ENCODE measurements at regions not wholly inside any gene's neighbourhood (a gene's known extent, or its start where the extent isn't known, plus 50 kb on each side); places are given as distances from the start of the nearest gene placed in this dataset.

DNA sequence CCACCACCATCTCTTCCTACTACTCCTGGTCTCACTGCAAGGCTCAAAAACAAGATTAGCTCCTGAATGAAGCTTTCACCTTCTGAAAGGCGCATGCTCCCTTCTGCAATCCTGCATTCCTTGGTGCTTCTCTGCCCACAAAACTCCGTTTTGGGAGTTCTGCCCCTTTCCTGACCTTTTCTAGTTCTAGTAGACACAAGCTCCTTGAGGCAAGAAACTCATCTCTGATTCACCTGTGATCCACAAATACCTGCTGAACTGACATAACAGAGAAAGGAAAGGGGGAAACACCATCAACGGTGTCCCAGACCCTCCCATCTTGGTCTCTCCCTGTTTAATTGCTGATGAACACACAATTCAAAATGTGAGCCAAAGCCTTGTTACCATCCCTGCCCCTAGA, 64.0 kb upstream of the EGR2 start:
- TF ChIP-seq, protein P1, sequence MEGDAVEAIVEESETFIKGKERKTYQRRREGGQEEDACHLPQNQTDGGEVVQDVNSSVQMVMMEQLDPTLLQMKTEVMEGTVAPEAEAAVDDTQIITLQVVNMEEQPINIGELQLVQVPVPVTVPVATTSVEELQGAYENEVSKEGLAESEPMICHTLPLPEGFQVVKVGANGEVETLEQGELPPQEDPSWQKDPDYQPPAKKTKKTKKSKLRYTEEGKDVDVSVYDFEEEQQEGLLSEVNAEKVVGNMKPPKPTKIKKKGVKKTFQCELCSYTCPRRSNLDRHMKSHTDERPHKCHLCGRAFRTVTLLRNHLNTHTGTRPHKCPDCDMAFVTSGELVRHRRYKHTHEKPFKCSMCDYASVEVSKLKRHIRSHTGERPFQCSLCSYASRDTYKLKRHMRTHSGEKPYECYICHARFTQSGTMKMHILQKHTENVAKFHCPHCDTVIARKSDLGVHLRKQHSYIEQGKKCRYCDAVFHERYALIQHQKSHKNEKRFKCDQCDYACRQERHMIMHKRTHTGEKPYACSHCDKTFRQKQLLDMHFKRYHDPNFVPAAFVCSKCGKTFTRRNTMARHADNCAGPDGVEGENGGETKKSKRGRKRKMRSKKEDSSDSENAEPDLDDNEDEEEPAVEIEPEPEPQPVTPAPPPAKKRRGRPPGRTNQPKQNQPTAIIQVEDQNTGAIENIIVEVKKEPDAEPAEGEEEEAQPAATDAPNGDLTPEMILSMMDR (IDR thresholded peaks at IDR 0.05), result no peak
- TF ChIP-seq POLR2A (IDR thresholded peaks at IDR 0.05) (no peak), EP300 (IDR thresholded peaks at IDR 0.05) (no peak)

All from tibial nerve (tissue), 4 donors.